Upper lobe of left lung (tissue), 6 donors: ENCODE measurements at regions not wholly inside any gene's neighbourhood (a gene's known extent, or its start where the extent isn't known, plus 50 kb on each side); places are given as distances from the start of the nearest gene placed in this dataset.
A peak's percentile ranks its signal among the peaks of the same experiment; 100 is the strongest.

Experiments used
- ATAC-seq, 2 donors: fragments of 200-7000 bp; cut with Tn5 transposase; one replicate each; pipeline ENCODE4 v1.9.1; 2022; ENCODE audit warnings: mild to moderate bottlenecking in 2 of 2, moderate library complexity in 2 of 2; ENCODE audit not compliant: low FRiP score in 2 of 2
- DNase-seq, 2 donors: peaks; one replicate each; pipeline ENCODE4 v3.0.0-alpha.2; 2019 to 2020
- H3K27ac ChIP-seq, 4 donors: fragments of 200-600 bp; sonication (generic); one replicate each; pipeline ENCODE4 v1.5.1; 2016 to 2019
- H3K27me3 ChIP-seq, 4 donors: fragments of 200-600 bp; sonication (generic); one replicate each; pipeline ENCODE4 v1.5.1; 2017 to 2019
- H3K36me3 ChIP-seq, 4 donors: fragments of 200-600 bp; sonication (generic); one replicate each; pipeline ENCODE4 v1.5.1; 2016 to 2019
- H3K4me1 ChIP-seq, 4 donors: fragments of 200-600 bp; sonication (generic); one replicate each; pipeline ENCODE4 v1.5.1; 2018 to 2019
- H3K4me3 ChIP-seq, 4 donors: fragments of 200-600 bp; sonication (generic); one replicate each; pipeline ENCODE4 v1.5.1; 2017 to 2019; ENCODE audit warnings: mild to moderate bottlenecking in 2 of 4, moderate library complexity in 1 of 4
- H3K9me3 ChIP-seq, 4 donors: fragments of 200-600 bp; sonication (generic); one replicate each; pipeline ENCODE4 v1.5.1; 2018 to 2019
- CTCF ChIP-seq, 6 experiments: fragments of 450-650 bp in 4 of 6; fragments of 200-600 bp in 2 of 6; sonication (generic) in 2 of 6; IDR thresholded peaks; one replicate each; pipeline ENCODE4 v1.5.1; 2016 to 2019; ENCODE audit warnings: antibody characterized with exemption in 6 of 6
- EP300 ChIP-seq, 4 donors: sonication (generic); formaldehyde crosslinking; IDR thresholded peaks; one replicate each; pipeline ENCODE4 v1.5.1; 2017; ENCODE audit warnings: antibody characterized with exemption in 4 of 4, control low read depth in 2 of 4
- POLR2A ChIP-seq, 4 donors: fragments of 450-650 bp; IDR thresholded peaks; one replicate each; pipeline ENCODE4 v1.5.1; 2016 to 2017; ENCODE audit warnings: antibody characterized with exemption in 4 of 4, mild to moderate bottlenecking in 2 of 4
- POLR2AphosphoS5 ChIP-seq, 2 donors: sonication (generic); formaldehyde crosslinking; IDR thresholded peaks; one replicate each; pipeline ENCODE4 v1.5.1; 2017; ENCODE audit warnings: antibody characterized with exemption in 2 of 2
- WGBS, 2 donors: methylation state at CpG; one replicate each; pipeline ENCODE4 v1.1.5; 2017 to 2018; 5-methylcytosine and 5-hydroxymethylcytosine counted together
- donor health status: DM: no; HTN: no; CAD: no; lungs with moderate emphysema.
- donor health status: DM: no; HTN: yes; CAD: no; lungs with severe emphysema.

- TF ChIP-seq EP300 (IDR thresholded peaks at IDR 0.05) = no peak
- TF ChIP-seq CTCF (IDR thresholded peaks at IDR 0.05) = no peak
- no peak for TF ChIP-seq POLR2A (IDR thresholded peaks at IDR 0.05)
- no peak for TF ChIP-seq POLR2AphosphoS5 (IDR thresholded peaks at IDR 0.05)
- DNase-seq (no peak), ATAC-seq (no peak)
- H3K4me3 ChIP-seq = no peak overlapping the region
- no peaks in the 10 kb centered on the region for H3K36me3 ChIP-seq
- H3K4me1 ChIP-seq = no peaks in the 10 kb centered on the region
- H3K9me3 ChIP-seq = no peaks in the 10 kb centered on the region
- 82 to 83% methylated on average over 2 of the region's 2 CpGs for whole genome bisulfite sequencing, 2 donors
- no peaks in the 10 kb centered on the region for H3K27me3 ChIP-seq
- no peak overlapping the region for H3K27ac ChIP-seq
Observed at GRCh38 chr15:94077938-94078337, 153.4 kb upstream of the MCTP2 start.

DNA sequence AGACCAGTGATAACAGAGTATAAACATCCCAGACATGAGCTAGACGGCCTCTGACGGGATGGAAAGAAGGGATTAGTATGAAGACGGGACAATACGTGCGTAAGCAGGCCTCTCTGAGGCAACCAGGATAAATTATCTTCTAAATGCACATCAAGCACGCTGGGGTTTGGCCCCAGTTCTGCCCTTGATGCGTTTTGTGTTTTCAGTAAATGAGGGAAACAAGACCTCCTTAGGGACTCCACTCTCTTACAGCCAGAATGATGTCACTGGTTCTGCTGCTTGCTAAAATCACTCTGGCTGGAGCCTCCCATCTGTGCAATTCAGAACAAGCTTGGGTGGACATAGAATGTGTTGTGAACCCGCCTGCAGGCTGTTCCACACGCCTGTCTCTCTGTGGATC, 156.0 kb upstream of the MCTP2 start:
- Histone ChIP-seq H3K27me3 (no peaks in the 10 kb centered on the region), H3K27ac (no peak overlapping the region), H3K4me3 (no peak overlapping the region), H3K9me3 (no peaks in the 10 kb centered on the region), H3K4me1 (no peaks in the 10 kb centered on the region), H3K36me3 (no peaks in the 10 kb centered on the region)
- 61 to 63% methylated on average over 9 of the region's 9 CpGs for WGBS, 2 donors
- no peak for TF ChIP-seq CTCF (IDR thresholded peaks at IDR 0.05)
- no peak for TF ChIP-seq POLR2AphosphoS5 (IDR thresholded peaks at IDR 0.05)
- no peak for TF ChIP-seq EP300 (IDR thresholded peaks at IDR 0.05)
- no peak for TF ChIP-seq POLR2A (IDR thresholded peaks at IDR 0.05)
- ATAC-seq (peak; percentile 31 to 93), DNase-seq (no peak)

DNA sequence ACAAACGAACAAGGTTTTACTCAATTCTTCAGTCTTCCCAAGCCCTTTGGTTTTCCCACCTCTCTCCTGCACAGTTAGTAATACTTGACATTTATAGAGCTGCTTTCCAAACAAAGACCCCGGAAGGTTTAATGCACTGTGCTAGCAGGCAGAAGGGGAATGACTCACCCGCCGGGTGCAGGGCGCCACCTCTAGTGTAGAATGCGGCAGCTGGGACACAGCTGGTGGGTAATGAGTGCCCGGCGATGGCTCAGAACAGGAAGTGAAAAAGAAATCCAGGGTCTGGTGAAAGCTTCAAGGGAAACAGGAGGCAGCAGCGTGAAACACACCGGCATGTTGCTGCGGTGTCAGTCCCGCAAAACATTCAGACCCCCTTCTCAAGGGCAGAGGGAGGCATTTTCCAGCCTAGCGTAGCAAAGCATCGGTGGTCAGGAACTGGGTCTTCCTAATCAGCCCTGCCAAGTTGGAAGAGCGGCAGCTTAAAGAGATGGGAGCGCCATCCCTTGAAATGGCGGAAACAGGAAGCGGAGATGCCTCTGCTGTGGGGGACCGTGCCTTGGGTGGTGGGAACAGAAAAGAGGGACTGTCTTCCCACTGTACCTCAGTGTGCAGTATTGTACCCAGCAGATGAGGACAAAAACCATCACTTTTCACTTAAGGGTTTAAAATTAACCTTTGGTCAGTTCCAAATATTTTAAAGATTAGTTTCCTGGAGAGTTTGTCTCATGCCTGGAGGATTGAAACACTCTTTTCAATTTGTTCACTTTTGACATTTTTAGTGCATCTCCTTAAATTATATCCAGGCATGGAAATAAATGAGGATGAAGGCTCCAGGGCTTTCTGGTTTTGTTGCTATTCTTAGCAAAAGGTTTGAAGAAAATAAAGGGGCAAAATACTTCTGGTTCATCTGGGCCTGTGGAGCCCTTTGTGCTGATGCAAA, 160.7 kb upstream of the MCTP2 start:
- no peak overlapping the region for H3K27ac ChIP-seq
- ATAC-seq (no peak), DNase-seq (peak; percentile 32 to 59)
- no peaks in the 10 kb centered on the region for H3K9me3 ChIP-seq
- TF ChIP-seq POLR2A (IDR thresholded peaks at IDR 0.05) = no peak
- no peak for TF ChIP-seq POLR2AphosphoS5 (IDR thresholded peaks at IDR 0.05)
- TF ChIP-seq CTCF (IDR thresholded peaks at IDR 0.05) = no peak
- no peak for TF ChIP-seq EP300 (IDR thresholded peaks at IDR 0.05)
- no peak overlapping the region for H3K4me3 ChIP-seq
- no peaks in the 10 kb centered on the region for H3K4me1 ChIP-seq
- H3K27me3 ChIP-seq = no peaks in the 10 kb centered on the region
- WGBS, 2 donors = 59 to 68% methylated on average over 19 of the region's 19 CpGs
- no peaks in the 10 kb centered on the region for H3K36me3 ChIP-seq

DNA sequence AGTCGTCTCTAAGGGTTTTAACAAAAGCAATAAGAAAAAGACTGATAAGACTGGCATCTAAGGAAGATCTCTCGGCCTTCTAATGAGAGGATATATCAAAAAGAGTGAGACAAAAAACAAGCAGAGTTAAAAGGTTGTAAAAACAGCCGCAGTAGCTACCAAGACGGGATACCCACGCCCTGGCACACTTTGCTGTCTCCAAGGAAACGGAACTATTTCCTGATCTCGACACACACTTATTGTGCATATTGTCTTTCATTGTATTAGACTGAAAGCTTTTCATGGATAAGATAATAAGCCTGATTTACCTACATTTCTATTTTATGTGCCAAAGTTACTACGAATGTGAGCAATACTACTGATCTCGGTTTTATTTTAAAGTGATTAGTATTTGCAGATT, 161.5 kb upstream of the MCTP2 start:
- DNase-seq (no peak), ATAC-seq (no peak)
- no peak overlapping the region for H3K4me3 ChIP-seq
- TF ChIP-seq EP300 (IDR thresholded peaks at IDR 0.05) = no peak
- no peaks in the 10 kb centered on the region for H3K9me3 ChIP-seq
- H3K27ac ChIP-seq = no peak overlapping the region
- no peaks in the 10 kb centered on the region for H3K4me1 ChIP-seq
- 61 to 66% methylated on average over 9 of the region's 9 CpGs for WGBS, 2 donors
- no peaks in the 10 kb centered on the region for H3K27me3 ChIP-seq
- no peaks in the 10 kb centered on the region for H3K36me3 ChIP-seq

GRCh38 chr15:94066811-94067210, 164.6 kb upstream of the MCTP2 start:
- 84 to 90% methylated on average over 3 of the region's 3 CpGs for WGBS, 2 donors
- ATAC-seq (no peak), DNase-seq (no peak)
- H3K4me3 ChIP-seq = no peak overlapping the region
- no peak for TF ChIP-seq EP300 (IDR thresholded peaks at IDR 0.05)
- TF ChIP-seq CTCF (IDR thresholded peaks at IDR 0.05) = no peak
- no peak for TF ChIP-seq POLR2A (IDR thresholded peaks at IDR 0.05)
- TF ChIP-seq POLR2AphosphoS5 (IDR thresholded peaks at IDR 0.05) = no peak
- H3K27ac ChIP-seq = no peak overlapping the region
- no peaks in the 10 kb centered on the region for H3K4me1 ChIP-seq
- no peaks in the 10 kb centered on the region for H3K36me3 ChIP-seq
- no peaks in the 10 kb centered on the region for H3K9me3 ChIP-seq
- H3K27me3 ChIP-seq = no peaks in the 10 kb centered on the region
